ENCODE measurements at regions not wholly inside any gene's neighbourhood (a gene's known extent, or its start where the extent isn't known, plus 50 kb on each side); places are given as distances from the start of the nearest gene placed in this dataset.

DNA sequence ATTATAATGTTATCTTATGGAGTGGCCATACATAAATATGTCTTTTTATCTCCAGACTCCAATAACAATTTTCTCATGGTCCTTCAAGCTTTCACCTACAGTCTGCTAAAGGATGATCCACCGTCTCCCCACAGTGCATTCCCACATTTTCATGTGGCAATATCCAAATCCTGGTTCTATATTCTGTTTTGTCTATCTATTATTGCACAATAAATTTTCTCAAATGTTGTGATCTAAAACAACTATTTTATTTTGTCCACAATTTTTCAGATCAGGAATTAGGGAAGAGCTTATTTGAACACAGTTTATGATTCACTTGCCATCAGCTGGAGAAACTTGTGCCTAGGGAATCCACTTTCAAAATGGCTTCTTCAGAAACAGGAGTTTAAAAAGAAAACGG, 614.4 kb upstream of the TMEFF2 start:
- Mint-ChIP-seq H3K36me3 (ENCODE audit: low read depth) (no peaks in the 10 kb centered on the region), H3K9me3 (peaks cover 17% of the 10 kb centered on the region), H3K4me1 (no peaks in the 10 kb centered on the region), H3K27me3 (ENCODE audit: low read depth, poor library complexity) (no peaks in the 10 kb centered on the region), H3K27ac (no peak overlapping the region), H3K4me3 (no peak overlapping the region)
- TF ChIP-seq, protein P1, sequence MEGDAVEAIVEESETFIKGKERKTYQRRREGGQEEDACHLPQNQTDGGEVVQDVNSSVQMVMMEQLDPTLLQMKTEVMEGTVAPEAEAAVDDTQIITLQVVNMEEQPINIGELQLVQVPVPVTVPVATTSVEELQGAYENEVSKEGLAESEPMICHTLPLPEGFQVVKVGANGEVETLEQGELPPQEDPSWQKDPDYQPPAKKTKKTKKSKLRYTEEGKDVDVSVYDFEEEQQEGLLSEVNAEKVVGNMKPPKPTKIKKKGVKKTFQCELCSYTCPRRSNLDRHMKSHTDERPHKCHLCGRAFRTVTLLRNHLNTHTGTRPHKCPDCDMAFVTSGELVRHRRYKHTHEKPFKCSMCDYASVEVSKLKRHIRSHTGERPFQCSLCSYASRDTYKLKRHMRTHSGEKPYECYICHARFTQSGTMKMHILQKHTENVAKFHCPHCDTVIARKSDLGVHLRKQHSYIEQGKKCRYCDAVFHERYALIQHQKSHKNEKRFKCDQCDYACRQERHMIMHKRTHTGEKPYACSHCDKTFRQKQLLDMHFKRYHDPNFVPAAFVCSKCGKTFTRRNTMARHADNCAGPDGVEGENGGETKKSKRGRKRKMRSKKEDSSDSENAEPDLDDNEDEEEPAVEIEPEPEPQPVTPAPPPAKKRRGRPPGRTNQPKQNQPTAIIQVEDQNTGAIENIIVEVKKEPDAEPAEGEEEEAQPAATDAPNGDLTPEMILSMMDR (IDR thresholded peaks at IDR 0.05) = no peak
- no peak for DNase-seq

DNA sequence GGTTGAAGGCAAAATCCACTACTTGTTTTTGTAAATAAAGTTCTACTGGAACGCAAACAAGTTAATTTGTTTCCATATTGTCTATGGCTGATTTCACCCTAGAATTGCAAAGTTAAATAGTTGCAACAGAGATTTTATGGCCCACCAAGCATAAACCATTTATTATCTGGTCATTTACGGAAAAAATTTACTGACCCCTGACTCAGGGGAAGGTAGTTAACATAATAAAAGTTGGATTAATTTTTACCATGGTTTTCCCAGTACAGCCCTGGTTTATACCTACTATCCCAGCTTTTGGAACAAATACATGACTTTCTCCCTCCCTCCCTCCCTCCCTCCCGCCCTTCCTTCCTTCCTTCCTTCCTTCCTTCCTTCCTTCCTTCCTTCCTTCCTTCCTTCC, 588.9 kb upstream of the TMEFF2 start:
- Mint-ChIP-seq H3K9me3 (no peaks in the 10 kb centered on the region), H3K27ac (no peak overlapping the region), H3K27me3 (ENCODE audit: low read depth, poor library complexity) (peaks cover 2% of the 10 kb centered on the region), H3K36me3 (ENCODE audit: low read depth) (no peaks in the 10 kb centered on the region), H3K4me3 (no peak overlapping the region), H3K4me1 (no peaks in the 10 kb centered on the region)
- no peak for DNase-seq
- TF ChIP-seq, protein P1 (IDR thresholded peaks at IDR 0.05) = no peak

- Mint-ChIP-seq H3K4me3 (no peak overlapping the region), H3K36me3 (ENCODE audit: low read depth) (no peaks in the 10 kb centered on the region), H3K9me3 (no peaks in the 10 kb centered on the region), H3K4me1 (no peaks in the 10 kb centered on the region), H3K27ac (no peak overlapping the region), H3K27me3 (ENCODE audit: low read depth, poor library complexity) (no peaks in the 10 kb centered on the region)
- DNase-seq = no peak
- TF ChIP-seq, protein P1 (IDR thresholded peaks at IDR 0.05) = no peak
These were observed 580.9 kb upstream of the TMEFF2 start for GRCh38 chr2:192775459-192776262.

GRCh38 chr2:192775011-192775410, 580.3 kb upstream of the TMEFF2 start:
- Mint-ChIP-seq H3K27me3 (ENCODE audit: low read depth, poor library complexity) (no peaks in the 10 kb centered on the region), H3K36me3 (ENCODE audit: low read depth) (no peaks in the 10 kb centered on the region), H3K27ac (no peak overlapping the region), H3K4me3 (no peak overlapping the region), H3K4me1 (no peaks in the 10 kb centered on the region), H3K9me3 (no peaks in the 10 kb centered on the region)
- DNase-seq = no peak
- TF ChIP-seq, protein P1 (IDR thresholded peaks at IDR 0.05) = no peak

DNA sequence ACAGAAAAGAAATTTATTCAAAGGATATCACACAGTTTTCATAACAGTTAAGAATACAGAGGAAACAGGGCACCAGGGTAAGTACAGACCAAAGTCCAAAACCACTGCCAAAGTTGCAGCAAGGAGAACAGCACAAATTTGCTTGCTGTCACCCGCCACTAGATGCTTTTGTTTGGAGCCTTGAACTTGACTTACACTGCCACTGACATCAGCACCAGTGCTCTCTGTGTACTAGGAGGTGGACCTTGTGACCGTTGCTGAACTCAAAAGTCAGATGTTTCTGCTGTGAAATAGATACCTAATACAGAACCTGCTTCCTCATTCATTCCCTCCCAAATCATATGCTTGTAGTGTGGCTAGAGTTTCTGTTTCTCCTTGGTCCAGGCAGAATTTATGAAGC, 578.3 kb upstream of the TMEFF2 start:
- H3K9me3 Mint-ChIP-seq = no peaks in the 10 kb centered on the region
- TF ChIP-seq, protein P1 (IDR thresholded peaks at IDR 0.05) = no peak
- no peak overlapping the region for H3K27ac Mint-ChIP-seq
- no peaks in the 10 kb centered on the region for H3K27me3 Mint-ChIP-seq (ENCODE audit: low read depth, poor library complexity)
- H3K36me3 Mint-ChIP-seq (ENCODE audit: low read depth) = no peaks in the 10 kb centered on the region
- no peak overlapping the region for H3K4me3 Mint-ChIP-seq
- no peaks in the 10 kb centered on the region for H3K4me1 Mint-ChIP-seq
- no peak for DNase-seq

GRCh38 chr2:192749611-192750200, 555.0 kb upstream of the TMEFF2 start:
- peaks cover 3% of the 10 kb centered on the region for H3K9me3 Mint-ChIP-seq
- no peak for DNase-seq
- no peaks in the 10 kb centered on the region for H3K27me3 Mint-ChIP-seq (ENCODE audit: low read depth, poor library complexity)
- H3K4me3 Mint-ChIP-seq = no peak overlapping the region
- H3K27ac Mint-ChIP-seq = no peak overlapping the region
- no peaks in the 10 kb centered on the region for H3K36me3 Mint-ChIP-seq (ENCODE audit: low read depth)
- TF ChIP-seq, protein P1 (IDR thresholded peaks at IDR 0.05) = peak; percentile 29
- peaks cover 5% of the 10 kb centered on the region for H3K4me1 Mint-ChIP-seq
